Superior temporal gyrus (tissue), 1 donor: ENCODE measurements at regions not wholly inside any gene's neighbourhood (a gene's known extent, or its start where the extent isn't known, plus 50 kb on each side); places are given as distances from the start of the nearest gene placed in this dataset.
A peak's percentile ranks its signal among the peaks of the same experiment; 100 is the strongest.

Experiments used
- DNase-seq: peaks from one replicate; pipeline ENCODE4 v3.0.0-alpha.2; 2016; ENCODE audit errors: extremely low spot score

DNA sequence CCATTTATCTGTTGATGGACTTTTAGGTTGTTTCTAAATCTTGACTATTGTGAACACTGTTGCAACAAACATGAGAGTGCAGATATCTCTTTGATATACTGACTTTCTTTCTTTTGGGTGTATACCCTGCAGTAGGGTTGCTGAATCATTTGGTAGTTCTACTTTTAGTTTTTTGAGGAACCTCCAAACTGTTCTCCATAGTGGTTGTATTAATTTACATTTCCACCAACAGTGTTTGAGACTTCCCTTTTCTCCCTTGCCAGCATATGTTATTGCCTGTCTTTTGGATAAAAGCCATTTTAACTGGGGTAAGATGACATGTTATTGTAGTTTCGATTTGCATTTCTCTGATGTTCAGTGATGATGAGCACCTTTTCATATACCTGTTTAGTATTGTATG lies 330.0 kb downstream of the DDX10 start:
- no peak for DNase-seq

- no peak for DNase-seq
Observed at GRCh38 chr11:108997826-108998225, 333.0 kb downstream of the DDX10 start.

- no peak for DNase-seq
Observed at GRCh38 chr11:109000531-109000930, 335.7 kb downstream of the DDX10 start.

- DNase-seq = no peak
Observed at GRCh38 chr11:109001585-109001984, 336.7 kb downstream of the DDX10 start.

GRCh38 chr11:109012991-109013390 lies 348.1 kb downstream of the DDX10 start:
- no peak for DNase-seq

GRCh38 chr11:109015283-109015682 lies 350.4 kb downstream of the DDX10 start:
- no peak for DNase-seq

- DNase-seq = no peak
Observed at GRCh38 chr11:109016724-109017123, 351.9 kb downstream of the DDX10 start.

DNA sequence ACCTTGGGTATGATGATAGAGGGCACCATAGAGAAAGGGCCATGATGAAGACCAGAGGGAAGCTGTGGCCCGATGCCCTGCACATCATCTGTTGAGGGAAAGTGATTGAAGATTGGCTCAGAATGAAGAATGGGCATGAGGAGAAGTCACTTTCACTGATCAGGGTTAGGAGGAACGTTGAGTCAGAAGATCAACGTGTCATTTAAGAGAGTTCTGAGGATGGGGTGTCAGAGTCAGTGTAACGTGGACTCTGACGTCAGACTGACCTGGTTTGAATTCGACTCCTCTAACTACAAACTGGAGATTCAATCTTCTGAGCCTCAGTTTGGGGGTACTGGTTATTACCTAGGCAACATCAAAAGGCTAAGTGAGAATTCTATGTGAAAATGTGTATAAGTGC lies 352.6 kb downstream of the DDX10 start:
- DNase-seq = no peak

- no peak for DNase-seq
Observed at GRCh38 chr11:109018639-109019038, 353.8 kb downstream of the DDX10 start.

DNA sequence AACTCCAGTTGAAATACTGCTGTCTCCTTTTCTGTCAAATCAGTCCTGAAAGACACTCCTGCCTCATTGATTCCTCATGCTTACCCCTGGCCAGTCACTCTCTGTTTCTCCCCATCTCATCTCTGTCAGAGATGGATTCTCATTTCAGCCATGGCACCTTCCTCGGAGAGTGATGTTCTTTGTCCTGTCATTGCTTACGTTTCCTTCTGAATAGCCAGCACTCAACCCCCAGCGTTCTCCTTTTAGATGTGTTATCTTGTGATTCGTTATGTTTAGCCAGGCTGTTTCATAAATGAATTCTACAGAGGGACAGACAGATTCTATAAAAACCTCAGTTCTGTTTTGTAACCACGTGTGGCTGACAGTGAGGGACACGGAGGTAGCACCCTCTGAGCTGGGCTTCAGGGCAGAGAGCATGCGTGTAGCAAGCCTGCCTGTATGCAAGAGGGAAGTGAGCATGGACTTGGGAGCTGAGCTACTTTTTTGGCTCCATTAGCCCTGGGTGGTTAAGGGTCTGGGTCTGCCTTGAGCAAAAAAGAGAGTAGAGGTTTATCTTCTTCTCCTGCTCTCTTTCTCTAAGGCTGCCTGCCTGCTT lies 354.6 kb downstream of the DDX10 start:
- peak; percentile 65 for DNase-seq

- DNase-seq = no peak
Observed at GRCh38 chr11:109023036-109023435, 358.2 kb downstream of the DDX10 start.

GRCh38 chr11:109026891-109027489 lies 362.1 kb downstream of the DDX10 start:
- no peak for DNase-seq

- DNase-seq = no peak
Observed at GRCh38 chr11:109027851-109028250, 363.0 kb downstream of the DDX10 start.

- DNase-seq = no peak
Observed at GRCh38 chr11:109029927-109030326, 365.1 kb downstream of the DDX10 start.

DNA sequence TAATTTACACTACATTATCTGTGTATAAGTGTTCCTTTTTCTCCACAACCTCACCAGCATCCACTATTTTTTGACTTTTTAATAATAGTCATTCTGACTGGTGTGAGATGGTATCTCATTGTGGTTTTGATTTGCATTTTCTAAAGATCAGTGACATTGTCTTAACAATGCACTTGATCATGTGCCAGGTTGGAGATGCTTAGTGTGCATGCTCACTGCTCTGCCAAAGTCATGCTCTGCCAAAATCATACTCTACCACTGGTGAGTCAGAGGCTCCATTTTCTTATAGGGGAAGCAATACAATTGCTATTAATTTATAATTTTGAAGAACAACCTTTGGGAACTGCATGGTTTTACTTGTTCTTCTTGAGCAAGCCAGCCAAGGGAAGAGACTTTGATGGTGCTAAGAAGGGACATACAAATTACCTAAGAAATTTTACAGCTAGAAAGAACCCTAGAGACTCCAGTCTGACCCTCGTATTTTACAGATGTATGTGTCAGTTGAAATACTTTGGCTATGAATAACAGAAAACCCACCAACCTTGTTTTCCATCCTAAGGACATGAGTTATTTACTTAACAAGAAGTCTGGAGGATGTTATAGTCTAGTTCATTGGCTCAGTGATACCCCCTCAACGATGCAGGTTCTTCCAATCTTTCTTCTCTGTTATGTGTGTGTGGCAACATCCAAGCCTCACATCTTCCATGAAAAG lies 368.9 kb downstream of the DDX10 start:
- no peak for DNase-seq

GRCh38 chr11:109034339-109034696 lies 369.4 kb downstream of the DDX10 start:
- DNase-seq = no peak

DNA sequence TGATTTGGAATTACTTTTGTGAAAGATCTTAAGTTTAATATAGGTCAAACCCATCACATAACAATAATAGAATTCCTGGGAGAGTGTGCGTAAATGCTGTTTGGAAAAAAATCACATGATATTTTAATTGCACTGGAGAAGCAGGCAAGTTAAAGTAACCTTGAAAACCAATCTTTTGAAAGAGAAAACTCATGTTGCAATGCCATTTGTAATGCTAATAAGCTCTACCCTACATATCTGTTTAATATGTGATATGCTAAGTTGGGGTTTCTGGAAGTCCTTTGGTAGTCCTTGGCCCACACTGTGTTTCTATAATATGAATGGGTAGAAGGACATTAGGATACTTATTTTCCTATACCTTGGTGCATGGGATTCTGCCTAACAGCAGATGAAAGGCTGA lies 370.4 kb downstream of the DDX10 start:
- DNase-seq = no peak

DNA sequence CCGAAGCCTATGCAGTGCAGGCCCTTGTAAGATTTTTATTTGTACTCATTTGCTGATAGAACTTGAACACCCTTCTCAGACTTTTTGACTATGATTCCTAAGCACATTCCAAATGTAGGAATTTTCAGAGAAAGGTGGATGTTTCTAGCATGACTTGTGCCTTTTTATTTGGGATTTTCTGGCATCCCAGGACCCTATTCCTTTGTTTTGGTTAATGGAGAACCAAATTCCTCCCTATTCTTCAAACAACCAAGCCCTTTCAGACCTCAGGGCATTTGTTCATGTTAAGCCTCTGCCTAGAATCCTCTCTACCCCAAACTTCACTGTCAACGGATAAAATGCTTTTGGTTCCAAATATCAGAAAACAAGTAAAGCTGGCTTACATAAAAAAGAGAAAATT lies 371.1 kb downstream of the DDX10 start:
- no peak for DNase-seq

DNA sequence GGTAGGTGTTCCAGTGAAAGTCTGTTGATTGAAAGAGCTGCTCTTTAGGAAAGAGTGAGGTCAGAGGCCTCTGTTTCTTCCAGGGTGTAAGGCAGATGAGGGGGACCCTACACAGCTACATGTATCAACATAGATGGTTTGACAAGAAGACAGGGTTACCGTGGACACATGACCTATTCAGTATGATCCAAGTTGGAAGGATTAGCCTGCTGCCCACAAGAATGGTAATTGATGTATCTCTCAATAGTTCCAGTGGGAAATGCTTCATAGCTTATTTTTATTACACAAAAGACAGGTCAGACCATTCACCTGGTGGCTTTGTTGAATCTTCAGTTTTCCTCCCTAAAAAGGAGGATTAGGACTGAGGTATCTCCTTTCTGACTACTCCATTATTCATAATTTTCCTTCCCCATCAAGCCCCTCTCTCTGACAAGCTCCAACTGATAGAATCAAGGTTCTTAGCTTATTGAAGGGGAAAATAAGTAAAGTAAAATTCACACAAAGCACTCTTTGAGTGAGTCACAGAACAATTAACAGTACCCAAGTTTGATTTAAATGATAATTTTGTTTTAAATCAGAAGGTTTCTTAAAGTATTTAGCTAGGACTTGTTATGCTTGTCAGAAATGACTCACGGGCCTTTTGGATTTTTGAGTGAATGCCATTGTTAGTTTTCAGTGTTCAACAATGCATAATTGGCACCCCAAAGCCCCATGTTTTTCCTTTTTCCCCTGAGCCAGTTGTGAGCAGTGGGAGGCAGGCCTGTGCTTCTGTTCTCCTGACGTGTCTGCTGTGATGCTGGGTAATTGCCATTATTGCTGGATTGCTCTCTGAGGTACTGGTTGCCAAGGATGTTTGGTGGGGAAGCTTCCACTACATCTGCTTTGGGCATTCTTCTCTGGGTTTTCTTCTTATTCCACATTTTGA lies 373.2 kb downstream of the DDX10 start:
- peak; percentile 38 for DNase-seq

DNA sequence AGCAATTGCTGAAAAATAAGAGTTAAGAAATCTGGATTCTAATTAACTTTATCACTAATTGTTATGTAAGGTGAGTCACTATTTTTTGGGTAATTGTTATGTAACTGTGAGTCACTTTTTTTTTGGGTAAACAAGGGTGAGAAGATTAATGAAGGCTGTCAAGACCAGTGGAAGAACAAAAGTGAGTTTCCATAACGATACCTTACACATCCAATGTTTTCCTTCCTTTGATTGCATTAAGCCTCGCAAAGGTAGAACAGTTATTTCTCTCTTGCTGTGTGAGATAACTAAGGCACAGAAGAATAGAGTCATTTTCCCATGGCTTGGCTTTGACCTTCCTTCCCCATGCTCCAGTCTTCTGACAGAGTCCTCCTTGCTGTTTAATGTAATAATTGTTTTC lies 374.7 kb downstream of the DDX10 start:
- no peak for DNase-seq

GRCh38 chr11:109040303-109040702 lies 375.4 kb downstream of the DDX10 start:
- DNase-seq = no peak

- DNase-seq = no peak
Observed at GRCh38 chr11:109041876-109042275, 377.0 kb downstream of the DDX10 start.
